GM12892 (cell line): ENCODE measurements at regions not wholly inside any gene's neighbourhood (a gene's known extent, or its start where the extent isn't known, plus 50 kb on each side); places are given as distances from the start of the nearest gene placed in this dataset.

ENCODE experiments used
- POLR2A ChIP-seq: IDR thresholded peaks from 2 replicates; pipeline ENCODE4 v1.6.1; 2011; ENCODE audit warnings: low read depth, low read length, control low read depth
- POLR2AphosphoS5 ChIP-seq: IDR thresholded peaks from 2 replicates; pipeline ENCODE4 v1.6.1; 2011; ENCODE audit warnings: low read depth, low read length, control low read depth
- TAF1 ChIP-seq: IDR thresholded peaks from 2 replicates; pipeline ENCODE4 v1.6.1; 2011; ENCODE audit warnings: low read depth, mild to moderate bottlenecking, control low read depth, low read length, borderline replicate concordance

- TF ChIP-seq POLR2AphosphoS5 (no peak), TAF1 (no peak), POLR2A (no peak)
These were observed 89.8 kb upstream of the PCBD1 start for GRCh38 chr10:70978181-70978580.
